GM12878 (cell line): ENCODE measurements at regions not wholly inside any gene's neighbourhood (a gene's known extent, or its start where the extent isn't known, plus 50 kb on each side); places are given as distances from the start of the nearest gene placed in this dataset.

ENCODE experiments used
- ATAC-seq: fragments of 200-7000 bp; cut with Tn5 transposase; 3 replicates; pipeline ENCODE4 v1.9.1; 2020; ENCODE audit warnings: mild to moderate bottlenecking, moderate library complexity
- BruUV-seq: library from RNA; stranded (reverse); fragments of 400-500 nt; replicated peaks from 2 replicates; lab custom pipeline; 2021; lab: Mats Ljungman, UMichigan
- CTCF ChIA-PET: fragments of 300-600 bp; sonication (Branson Sonifier 250); formaldehyde crosslinking; extraction: SDS; loops from one replicate; lab custom pipeline; 2021; ENCODE audit warnings: inconsistent platforms; lab: Yijun Ruan, JAX
- POLR2A ChIA-PET: fragments of 350-600 bp; formaldehyde crosslinking; extraction: SDS; loops from one replicate; lab custom pipeline; 2021; ENCODE audit warnings: inconsistent platforms; lab: Charles Lee
- RAD21 ChIA-PET: fragments of 300-600 bp; sonication (Branson Sonifier 250); formaldehyde crosslinking; loops from one replicate; lab custom pipeline; 2023; ENCODE audit warnings: antibody characterized with exemption; ENCODE audit not compliant: unreplicated experiment; lab: Charles Lee
- SMC1A ChIA-PET: fragments of 300-600 bp; sonication (Branson Sonifier 250); formaldehyde crosslinking; loops from one replicate; lab custom pipeline; 2023; ENCODE audit not compliant: unreplicated experiment, uncharacterized antibody; lab: Charles Lee
- DNase-seq: peaks from one replicate; pipeline ENCODE4 v3.0.0-alpha.2; 2011; ENCODE audit warnings: low read depth, low spot score
- FAIRE-seq: peaks from 3 replicates; lab custom pipeline; 2011; peaks lifted over from hg19 to GRCh38; lab: Jason Lieb, UNC
- H2AFZ ChIP-seq: 2 replicates; pipeline ENCODE4 v1.6.0; 2011; ENCODE audit warnings: low read depth, low read length, control low read depth; ENCODE audit not compliant: control insufficient read depth
- H3K27ac ChIP-seq: 2 replicates; pipeline ENCODE4 v1.5.1; 2011; ENCODE audit warnings: control low read depth; ENCODE audit not compliant: control insufficient read depth, insufficient read depth
- H3K27me3 ChIP-seq, 2 experiments: replicated peaks in 1 of 2; 2 replicates each; pipeline versions ENCODE4 v1.6.0 to v1.6.1; 2011; ENCODE audit warnings: low read length in 1 of 2; ENCODE audit not compliant: control insufficient read depth in 2 of 2, insufficient read depth in 2 of 2
- H3K36me3 ChIP-seq, 2 experiments: 2 replicates each; pipeline ENCODE4 v1.5.1; 2011; ENCODE audit warnings: low read length in 1 of 2; ENCODE audit not compliant: control insufficient read depth in 2 of 2, insufficient read depth in 2 of 2
- H3K4me1 ChIP-seq: 2 replicates; pipeline ENCODE4 v1.6.1; 2011; ENCODE audit warnings: mild to moderate bottlenecking, low read length, moderate library complexity, mixed read lengths; ENCODE audit not compliant: control insufficient read depth, insufficient read depth
- H3K4me2 ChIP-seq: 2 replicates; pipeline ENCODE4 v1.6.0; 2011; ENCODE audit warnings: control low read depth; ENCODE audit not compliant: control insufficient read depth, insufficient read depth
- H3K4me3 ChIP-seq: fragments of 200-600 bp; sonication (generic); 2 replicates; pipeline ENCODE4 v1.5.1; 2016
- H3K79me2 ChIP-seq: 2 replicates; pipeline ENCODE4 v1.6.0; 2011; ENCODE audit warnings: low read length; ENCODE audit not compliant: control insufficient read depth, insufficient read depth
- H3K9ac ChIP-seq: 2 replicates; pipeline ENCODE4 v1.8.0; 2011; ENCODE audit warnings: low read length, control low read depth, mixed read lengths; ENCODE audit not compliant: control insufficient read depth, insufficient read depth
- H3K9me3 ChIP-seq: replicated peaks from 3 replicates; pipeline ENCODE4 v1.5.1; 2011; ENCODE audit warnings: mild to moderate bottlenecking, low read length; ENCODE audit not compliant: control insufficient read depth, insufficient read depth
- H4K20me1 ChIP-seq: 2 replicates; pipeline ENCODE4 v1.6.0; 2011; ENCODE audit not compliant: control insufficient read depth, insufficient read depth
- BHLHE40 ChIP-seq, 2 experiments: fragments of 450-650 bp in 1 of 2; IDR thresholded peaks; 2 replicates each; pipeline ENCODE4 v1.6.1; 2011 to 2017; ENCODE audit warnings: low read depth in 2 of 2, borderline replicate concordance in 1 of 2, improper control_type of control experiment in 1 of 2, low read length in 1 of 2, mild to moderate bottlenecking in 1 of 2
- E4F1 ChIP-seq: fragments of 450-650 bp; IDR thresholded peaks from 2 replicates; pipeline ENCODE4 v1.6.1; 2018; ENCODE audit warnings: borderline replicate concordance, mild to moderate bottlenecking; ENCODE audit not compliant: partially characterized antibody
- EED ChIP-seq: sonication (generic); IDR thresholded peaks from 2 replicates; pipeline ENCODE4 v1.6.1; 2016; ENCODE audit warnings: antibody characterized with exemption, low read depth
- ETV6 ChIP-seq, 2 experiments: fragments of 450-650 bp in 1 of 2; IDR thresholded peaks in 1 of 2; conservative IDR thresholded peaks in 1 of 2; 2 replicates each; pipeline ENCODE4 v1.6.1; 2014; ENCODE audit warnings: antibody characterized with exemption in 1 of 2, borderline replicate concordance in 1 of 2, low read depth in 1 of 2, mild to moderate bottlenecking in 1 of 2, moderate library complexity in 1 of 2
- MLLT1 ChIP-seq: fragments of 450-650 bp; IDR thresholded peaks from 2 replicates; pipeline ENCODE4 v1.6.1; 2016; ENCODE audit warnings: mild to moderate bottlenecking
- RAD21 ChIP-seq: IDR thresholded peaks from 2 replicates; pipeline ENCODE4 v1.6.1; 2011; ENCODE audit warnings: mild to moderate bottlenecking, low read depth, low read length, moderate library complexity; ENCODE audit not compliant: insufficient read depth
- SMARCA5 ChIP-seq: fragments of 450-650 bp; IDR thresholded peaks from 2 replicates; pipeline ENCODE4 v1.6.1; 2017; ENCODE audit warnings: mild to moderate bottlenecking
- WRNIP1 ChIP-seq: IDR thresholded peaks from 2 replicates; pipeline ENCODE4 v1.6.1; 2011; ENCODE audit warnings: low read depth, low read length, improper control_type of control experiment, borderline replicate concordance
- WGBS: methylation state at CpG from one replicate; pipeline ENCODE4 v1.1.6; 2016; ENCODE audit warnings: low lambda C conversion rate; ENCODE audit not compliant: insufficient replicate concordance, insufficient coverage; ENCODE audit errors: missing lambda C conversion rate; 5-methylcytosine and 5-hydroxymethylcytosine counted together
- in situ Hi-C: fragments of 300-500 bp; cut with MboI; formaldehyde crosslinking; loops from 9 replicates; pipeline ENCODE4 v1.14.3; 2018; ENCODE audit warnings: mixed read lengths
- intact Hi-C: fragments of 100-400 bp; cut with micrococcal nuclease; formaldehyde crosslinking; loops from one replicate; pipeline ENCODE4 v1.14.2; 2022; ENCODE audit not compliant: unreplicated experiment

- Histone ChIP-seq H3K27ac (no peak overlapping the region), H3K9ac (no peak overlapping the region), H2AFZ (no peak overlapping the region), H3K4me2 (no peak overlapping the region), H3K27me3 (no peaks in the 10 kb centered on the region), H3K4me1 (no peaks in the 10 kb centered on the region), H4K20me1 (no peaks in the 10 kb centered on the region), H3K9me3 (no peaks in the 10 kb centered on the region), H3K79me2 (no peaks in the 10 kb centered on the region), H3K4me3 (no peak overlapping the region), H3K36me3 (no peaks in the 10 kb centered on the region)
- FAIRE-seq (no peak), DNase-seq (no peak), ATAC-seq (no peak)
- ChIA-PET CTCF (interaction anchor here (0.9 kb wide), 1 partner anchor 259 kb away, joined by 3 read pairs; no protein-coding TSS in a partner anchor), SMC1A (interaction anchor here (1.0 to 1.5 kb wide), 2 partner anchors 12 to 258 kb away, joined by 3 to 4 read pairs; no protein-coding TSS in a partner anchor), RAD21 (interaction anchor here (1.0 kb wide), 1 partner anchor 258 kb away, joined by 4 read pairs; no protein-coding TSS in a partner anchor), POLR2A (no interaction called here)
- TF ChIP-seq E4F1 (no peak), RAD21 (peak; percentile 23; the same call in 1 of the 2 replicates)
- intact Hi-C loops, result loop anchor here (10.0 kb wide), 1 partner anchor 256 kb away; no protein-coding TSS in a partner anchor
- BruUV-seq, result no TSS peak
- WGBS, result 21% methylated on average over 2 of the region's 2 CpGs
- in situ Hi-C loops, result no loop called here
Observed at GRCh38 chrX:110588853-110589252, 206.8 kb downstream of the CHRDL1 start.

GRCh38 chrX:110600745-110601310, 194.8 kb downstream of the CHRDL1 start:
- POLR2A ChIA-PET, result no interaction called here
- Histone ChIP-seq H3K36me3 (no peaks in the 10 kb centered on the region), H3K4me1 (no peaks in the 10 kb centered on the region), H3K27ac (no peak overlapping the region), H4K20me1 (no peaks in the 10 kb centered on the region), H3K4me2 (no peak overlapping the region), H3K9me3 (no peaks in the 10 kb centered on the region), H3K79me2 (no peaks in the 10 kb centered on the region), H3K4me3 (no peak overlapping the region), H3K9ac (no peak overlapping the region), H3K27me3 (no peaks in the 10 kb centered on the region), H2AFZ (no peak overlapping the region)
- no peak for FAIRE-seq
- 38% methylated on average over 8 of the region's 8 CpGs for WGBS
- SMC1A ChIA-PET, result no interaction called here
- RAD21 ChIA-PET, result no interaction called here
- BruUV-seq, result no TSS peak
- TF ChIP-seq WRNIP1 (no peak), EED (no peak), ETV6 (conservative IDR thresholded peaks at IDR 0.05 in 1 of 2, IDR thresholded peaks at IDR 0.05 in 1 of 2; ENCODE audit: borderline replicate concordance in 1 of 2, low read depth in 1 of 2) (no peak), MLLT1 (no peak), SMARCA5 (no peak), BHLHE40 (IDR thresholded peaks at IDR 0.05; ENCODE audit: borderline replicate concordance in 1 of 2, low read depth in 2 of 2, low read length in 1 of 2) (no peak)
- CTCF ChIA-PET, result no interaction called here
- intact Hi-C loops, result no loop called here
- no peak for DNase-seq
- in situ Hi-C loops, result no loop called here
- no peak for ATAC-seq
